ENCODE measurements at regions not wholly inside any gene's neighbourhood (a gene's known extent, or its start where the extent isn't known, plus 50 kb on each side); places are given as distances from the start of the nearest gene placed in this dataset.
"Not testable (repeated sequence)": the region's sequence is repeated elsewhere in the genome, so short reads cannot be mapped to it uniquely, and the experiment has no call there.

GRCh38 chr2:78245394-78246135, 723.4 kb upstream of the LRRTM4 start:
- TF ChIP-seq, protein P1, sequence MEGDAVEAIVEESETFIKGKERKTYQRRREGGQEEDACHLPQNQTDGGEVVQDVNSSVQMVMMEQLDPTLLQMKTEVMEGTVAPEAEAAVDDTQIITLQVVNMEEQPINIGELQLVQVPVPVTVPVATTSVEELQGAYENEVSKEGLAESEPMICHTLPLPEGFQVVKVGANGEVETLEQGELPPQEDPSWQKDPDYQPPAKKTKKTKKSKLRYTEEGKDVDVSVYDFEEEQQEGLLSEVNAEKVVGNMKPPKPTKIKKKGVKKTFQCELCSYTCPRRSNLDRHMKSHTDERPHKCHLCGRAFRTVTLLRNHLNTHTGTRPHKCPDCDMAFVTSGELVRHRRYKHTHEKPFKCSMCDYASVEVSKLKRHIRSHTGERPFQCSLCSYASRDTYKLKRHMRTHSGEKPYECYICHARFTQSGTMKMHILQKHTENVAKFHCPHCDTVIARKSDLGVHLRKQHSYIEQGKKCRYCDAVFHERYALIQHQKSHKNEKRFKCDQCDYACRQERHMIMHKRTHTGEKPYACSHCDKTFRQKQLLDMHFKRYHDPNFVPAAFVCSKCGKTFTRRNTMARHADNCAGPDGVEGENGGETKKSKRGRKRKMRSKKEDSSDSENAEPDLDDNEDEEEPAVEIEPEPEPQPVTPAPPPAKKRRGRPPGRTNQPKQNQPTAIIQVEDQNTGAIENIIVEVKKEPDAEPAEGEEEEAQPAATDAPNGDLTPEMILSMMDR (IDR thresholded peaks at IDR 0.05) = no peak
- Histone ChIP-seq H3K4me1 (no peaks in the 10 kb centered on the region), H3K9me3 (peaks cover 0 to 8% of the 10 kb centered on the region in 2 donors), H3K27ac (no peak overlapping the region), H3K4me3 (no peak overlapping the region), H3K27me3 (no peaks in the 10 kb centered on the region), H3K36me3 (no peaks in the 10 kb centered on the region)
- no peak for DNase-seq (ENCODE audit: low spot score)

GRCh38 chr2:78251708-78252107, 729.5 kb upstream of the LRRTM4 start:
- Histone ChIP-seq H3K9me3 (peaks cover 0 to 8% of the 10 kb centered on the region in 2 donors), H3K4me1 (no peaks in the 10 kb centered on the region), H3K36me3 (no peaks in the 10 kb centered on the region), H3K27me3 (no peaks in the 10 kb centered on the region), H3K4me3 (no peak overlapping the region), H3K27ac (no peak overlapping the region)
- TF ChIP-seq, protein P1 (IDR thresholded peaks at IDR 0.05) = no peak
- no peak for DNase-seq (ENCODE audit: low spot score)

DNA sequence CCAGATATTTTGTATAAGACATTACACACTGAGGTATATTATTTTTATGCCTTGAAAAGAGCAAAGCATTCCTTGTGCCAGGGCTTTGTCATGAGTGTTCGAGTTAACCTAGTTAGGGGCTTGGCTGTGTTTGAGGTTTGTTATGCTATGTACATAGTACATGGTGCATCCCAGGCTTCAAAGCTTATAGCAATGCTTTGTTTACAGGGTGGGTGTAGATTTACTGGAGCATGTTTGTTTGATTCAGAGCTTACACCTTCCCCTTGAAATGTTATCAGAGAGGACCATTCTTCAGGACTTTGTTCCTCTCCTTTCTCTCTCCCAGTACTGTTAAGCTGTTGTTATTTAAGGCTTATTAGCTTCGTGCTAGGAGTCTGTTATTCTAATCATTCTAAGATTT, 738.7 kb upstream of the LRRTM4 start:
- no peaks in the 10 kb centered on the region for H3K9me3 ChIP-seq

DNA sequence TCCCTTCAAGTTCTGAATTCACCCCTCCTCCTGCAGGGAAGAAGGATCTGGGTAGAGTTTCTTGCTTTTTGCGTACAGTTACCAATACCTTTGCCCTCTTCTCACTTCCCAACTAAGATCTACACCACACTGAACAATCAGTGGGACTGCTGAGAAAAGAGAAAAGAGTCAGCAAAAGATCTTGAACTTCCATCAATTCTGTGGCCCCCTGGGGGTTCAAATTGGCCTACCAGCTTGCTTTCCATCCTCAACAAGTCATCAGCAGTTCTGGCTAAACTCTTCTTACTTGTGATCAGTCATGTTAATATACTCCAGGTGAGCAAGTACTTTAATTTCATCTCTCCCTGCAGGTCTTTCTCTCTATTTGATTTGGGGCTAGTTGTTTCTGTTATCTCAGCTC, 739.3 kb upstream of the LRRTM4 start:
- no peak for DNase-seq (ENCODE audit: low spot score)
- Histone ChIP-seq H3K9me3 (no peaks in the 10 kb centered on the region), H3K4me3 (no peak overlapping the region), H3K27ac (no peak overlapping the region), H3K27me3 (no peaks in the 10 kb centered on the region), H3K36me3 (no peaks in the 10 kb centered on the region), H3K4me1 (no peaks in the 10 kb centered on the region)
- TF ChIP-seq, protein P1 (IDR thresholded peaks at IDR 0.05) = no peak

More for the DNA sequence above, 738.7 kb upstream of the LRRTM4 start:
- Histone ChIP-seq H3K4me1 (no peaks in the 10 kb centered on the region), H3K4me3 (no peak overlapping the region), H3K27ac (no peak overlapping the region), H3K27me3 (no peaks in the 10 kb centered on the region), H3K36me3 (no peaks in the 10 kb centered on the region)
- DNase-seq (ENCODE audit: low spot score) = no peak
- TF ChIP-seq, protein P1 (IDR thresholded peaks at IDR 0.05) = no peak

DNA sequence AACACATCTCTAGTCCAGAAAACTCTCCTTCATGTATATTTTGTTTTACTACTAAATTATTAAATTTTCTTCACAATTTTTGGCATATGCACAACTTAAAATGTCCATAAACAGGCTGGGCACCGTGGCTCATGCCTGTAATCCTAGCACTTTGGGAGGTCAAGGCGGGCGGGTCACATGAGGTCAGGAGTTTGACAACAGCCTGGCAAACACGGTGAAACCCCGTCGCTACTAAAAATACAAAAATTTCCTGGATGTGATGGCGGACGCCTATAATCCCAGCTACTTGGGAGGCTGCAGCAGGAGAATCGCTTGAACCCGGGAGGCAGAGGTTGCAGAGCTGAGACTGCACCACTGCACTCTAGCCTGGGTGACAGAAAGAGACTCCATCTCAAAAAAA, 739.9 kb upstream of the LRRTM4 start:
- not testable (repeated sequence) for H3K4me3 ChIP-seq; H3K27me3 ChIP-seq; DNase-seq (ENCODE audit: low spot score); H3K9me3 ChIP-seq; H3K27ac ChIP-seq; H3K4me1 ChIP-seq; H3K36me3 ChIP-seq

DNA sequence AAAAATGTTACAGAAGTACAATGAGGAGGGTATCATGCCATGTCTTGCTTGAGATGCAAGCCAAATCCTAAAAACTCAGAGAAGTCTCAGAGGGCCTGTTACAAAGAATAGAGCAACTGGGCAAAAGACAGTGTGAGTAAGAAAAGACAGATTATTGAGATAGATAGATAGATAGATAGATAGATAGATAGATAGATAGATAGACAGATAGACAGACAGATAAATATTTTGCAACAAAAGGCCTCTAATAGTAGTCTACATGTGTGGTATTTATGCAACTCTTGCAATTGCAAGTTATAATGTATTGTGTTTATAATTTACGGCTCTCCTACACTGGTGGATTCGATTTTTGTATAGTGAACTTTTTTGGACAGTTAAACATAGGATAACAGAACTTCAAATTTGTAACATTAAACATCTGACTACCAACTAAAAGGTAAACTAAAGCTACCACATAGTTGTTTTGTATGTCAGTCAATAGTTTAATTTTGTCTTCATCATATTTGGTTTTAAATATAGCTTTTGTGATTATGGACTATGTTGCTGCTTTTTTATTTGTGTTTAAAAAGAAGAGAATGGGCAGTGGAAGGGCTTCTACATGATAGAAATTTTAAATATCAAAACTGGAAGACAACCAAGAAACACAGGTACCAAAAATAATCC, 740.7 kb upstream of the LRRTM4 start:
- TF ChIP-seq, protein P1 (IDR thresholded peaks at IDR 0.05) = no peak
- Histone ChIP-seq H3K27ac (no peak overlapping the region), H3K4me1 (no peaks in the 10 kb centered on the region), H3K27me3 (no peaks in the 10 kb centered on the region), H3K9me3 (no peaks in the 10 kb centered on the region), H3K36me3 (no peaks in the 10 kb centered on the region), H3K4me3 (no peak overlapping the region)
- DNase-seq (ENCODE audit: low spot score) = no peak

All from right atrium auricular region (tissue), 2 donors.